HG03432 (cell line): ENCODE measurements at regions not wholly inside any gene's neighbourhood (a gene's known extent, or its start where the extent isn't known, plus 50 kb on each side); places are given as distances from the start of the nearest gene placed in this dataset.

Source experiments
- ATAC-seq: cut with Tn5 transposase; IDR thresholded peaks from one replicate; pipeline ENCODE4 v1.9.1; 2021; ENCODE audit warnings: mild to moderate bottlenecking, moderate library complexity; ENCODE audit not compliant: unreplicated experiment

DNA sequence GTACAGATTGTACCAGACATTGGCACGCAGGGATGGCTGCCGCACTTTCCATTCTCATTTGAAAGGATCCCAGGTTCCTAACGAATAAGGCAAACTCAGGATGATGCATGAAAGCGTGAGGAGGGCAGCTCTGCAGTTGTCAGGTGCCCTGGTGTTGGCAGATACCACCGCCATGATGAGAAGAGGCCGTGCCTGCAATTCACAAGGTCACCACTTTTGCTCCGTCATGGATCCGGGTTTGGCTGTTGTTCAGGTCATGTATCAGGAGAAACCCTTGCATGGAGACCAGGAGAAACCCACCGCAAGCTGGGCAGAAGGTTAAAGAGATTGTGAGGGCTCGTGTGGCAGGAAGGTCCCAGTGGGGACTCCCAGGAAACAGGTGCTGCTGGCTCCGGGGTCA, 233.2 kb downstream of the KLF6 start:
- no peak for ATAC-seq

DNA sequence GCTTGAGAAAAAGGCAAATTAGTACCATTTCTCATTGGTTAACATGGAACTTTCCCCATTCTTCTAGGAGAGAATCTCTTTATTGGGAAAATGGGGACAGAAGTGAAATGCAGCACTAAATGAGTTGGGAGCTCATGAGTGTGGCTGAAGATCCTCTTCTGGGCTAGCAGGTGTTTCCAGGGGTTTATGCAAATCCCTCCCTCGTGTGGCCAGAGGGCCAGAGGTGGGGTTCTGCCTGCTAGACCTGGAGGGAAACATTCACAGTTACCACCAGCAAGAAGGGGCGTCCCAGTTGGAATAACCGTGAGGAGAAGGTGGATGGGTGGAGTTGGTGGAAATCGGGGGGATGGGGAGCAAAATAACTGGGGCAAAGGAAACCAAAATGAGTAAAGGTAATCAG, 235.9 kb downstream of the KLF6 start:
- ATAC-seq, result no peak

DNA sequence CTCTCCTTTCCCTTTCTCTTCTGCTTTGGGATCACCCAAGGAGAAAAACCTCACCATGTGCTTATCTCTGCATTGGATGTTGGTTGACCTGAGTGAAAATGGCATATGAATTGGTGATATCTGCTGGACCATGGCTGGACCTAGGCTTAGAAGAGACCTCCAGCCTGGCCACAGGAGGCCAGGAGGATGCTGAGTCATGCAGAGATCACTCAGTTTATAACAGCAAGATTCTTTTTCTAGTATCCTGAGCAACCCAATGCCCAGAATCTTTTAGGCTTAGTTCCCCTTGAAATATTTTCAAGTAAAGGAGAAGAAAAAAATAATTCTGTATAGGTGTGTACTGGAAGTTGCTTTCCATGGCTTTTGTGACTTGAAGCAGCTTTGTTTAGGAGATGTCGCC, 236.3 kb downstream of the KLF6 start:
- ATAC-seq, result no peak

DNA sequence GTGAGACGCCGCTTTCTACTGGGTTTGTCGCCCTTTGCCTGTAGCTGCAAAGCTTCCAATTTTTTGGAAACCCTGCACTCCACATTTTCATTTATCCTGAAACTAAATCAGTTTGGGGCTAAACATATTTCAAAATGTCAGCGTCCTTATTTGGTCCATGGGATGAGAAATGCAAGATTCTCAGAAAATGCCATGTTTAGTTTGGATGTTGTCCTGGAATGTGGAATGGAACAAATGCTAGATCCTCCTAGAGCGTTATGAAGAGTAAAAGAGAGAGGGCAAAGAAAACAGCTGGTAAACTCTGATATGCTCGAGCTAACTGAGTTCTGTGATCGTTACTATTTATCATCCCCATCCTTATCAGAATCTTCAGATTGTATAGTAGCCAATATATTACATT, 236.9 kb downstream of the KLF6 start:
- ATAC-seq, result no peak

DNA sequence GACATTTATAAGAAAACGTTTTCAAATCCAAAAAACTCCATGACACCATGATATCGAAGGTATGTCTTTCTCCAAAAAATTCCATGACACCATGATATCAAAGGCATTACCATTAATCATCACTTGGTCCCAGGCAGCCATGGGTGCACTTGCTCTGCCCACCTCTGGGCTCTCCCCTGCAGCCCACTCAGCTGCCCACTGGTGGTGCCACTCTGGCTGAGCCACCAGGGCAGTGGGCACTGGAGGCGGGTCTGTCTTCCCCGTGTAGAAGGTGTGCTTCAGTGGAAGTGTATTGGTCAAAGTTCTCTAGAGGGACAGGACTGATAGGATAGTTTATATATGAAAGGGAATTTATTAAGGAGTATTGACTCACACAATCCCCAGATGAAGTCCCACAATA, 240.4 kb downstream of the KLF6 start:
- ATAC-seq, result no peak

DNA sequence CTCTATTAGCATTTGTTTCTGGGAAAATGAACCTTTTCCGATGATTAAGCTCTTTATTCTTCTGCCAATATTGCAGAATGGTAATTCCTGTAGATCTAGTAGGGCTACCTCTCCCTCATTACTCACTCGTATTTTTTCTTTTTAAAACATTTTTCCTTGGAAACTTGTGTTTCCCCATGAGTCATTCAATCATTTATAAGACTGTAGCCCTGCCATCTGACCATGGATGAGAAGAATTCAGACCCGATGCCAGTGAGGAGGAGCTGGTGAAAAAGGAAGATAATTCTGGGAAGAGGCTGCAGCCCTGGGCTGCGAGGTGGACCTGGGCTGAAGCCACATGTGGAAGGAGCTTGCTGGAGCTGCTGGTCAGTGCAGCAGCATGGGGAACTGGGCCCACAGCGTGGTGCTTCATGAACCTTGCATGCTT, 242.8 kb downstream of the KLF6 start:
- no peak for ATAC-seq

DNA sequence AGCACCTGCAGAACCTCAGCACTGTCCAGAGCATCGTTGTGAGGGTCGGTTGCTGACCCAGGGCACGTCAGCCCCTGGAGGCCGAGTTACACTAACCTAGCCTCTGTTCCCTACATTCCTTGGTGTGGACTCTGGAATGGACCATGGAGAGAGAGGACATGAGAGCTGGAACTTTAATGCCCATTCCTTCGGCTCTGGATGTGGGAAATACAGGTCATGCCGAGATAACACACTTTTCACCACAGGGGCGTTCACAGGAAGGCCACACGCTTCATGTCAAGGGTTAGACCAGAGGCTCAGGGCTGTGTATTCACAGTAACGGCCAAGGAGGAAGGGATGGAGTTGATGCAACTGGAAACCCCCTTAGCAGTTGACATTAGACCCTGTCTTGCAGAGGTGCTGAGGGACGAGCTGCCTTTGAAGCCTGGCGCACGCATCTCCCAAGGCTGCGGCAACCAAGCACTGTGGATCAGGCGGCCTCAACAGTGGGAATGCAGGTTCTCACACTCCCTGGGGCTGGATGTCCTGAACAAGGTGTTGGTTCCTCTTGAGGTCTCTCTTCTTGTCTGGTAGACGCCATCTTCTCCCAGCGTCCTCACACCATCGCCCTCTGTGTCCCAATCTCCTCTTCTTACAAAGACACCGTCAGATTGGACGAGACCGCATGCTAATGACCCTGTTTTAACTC, 245.2 kb downstream of the KLF6 start:
- ATAC-seq, result no peak

DNA sequence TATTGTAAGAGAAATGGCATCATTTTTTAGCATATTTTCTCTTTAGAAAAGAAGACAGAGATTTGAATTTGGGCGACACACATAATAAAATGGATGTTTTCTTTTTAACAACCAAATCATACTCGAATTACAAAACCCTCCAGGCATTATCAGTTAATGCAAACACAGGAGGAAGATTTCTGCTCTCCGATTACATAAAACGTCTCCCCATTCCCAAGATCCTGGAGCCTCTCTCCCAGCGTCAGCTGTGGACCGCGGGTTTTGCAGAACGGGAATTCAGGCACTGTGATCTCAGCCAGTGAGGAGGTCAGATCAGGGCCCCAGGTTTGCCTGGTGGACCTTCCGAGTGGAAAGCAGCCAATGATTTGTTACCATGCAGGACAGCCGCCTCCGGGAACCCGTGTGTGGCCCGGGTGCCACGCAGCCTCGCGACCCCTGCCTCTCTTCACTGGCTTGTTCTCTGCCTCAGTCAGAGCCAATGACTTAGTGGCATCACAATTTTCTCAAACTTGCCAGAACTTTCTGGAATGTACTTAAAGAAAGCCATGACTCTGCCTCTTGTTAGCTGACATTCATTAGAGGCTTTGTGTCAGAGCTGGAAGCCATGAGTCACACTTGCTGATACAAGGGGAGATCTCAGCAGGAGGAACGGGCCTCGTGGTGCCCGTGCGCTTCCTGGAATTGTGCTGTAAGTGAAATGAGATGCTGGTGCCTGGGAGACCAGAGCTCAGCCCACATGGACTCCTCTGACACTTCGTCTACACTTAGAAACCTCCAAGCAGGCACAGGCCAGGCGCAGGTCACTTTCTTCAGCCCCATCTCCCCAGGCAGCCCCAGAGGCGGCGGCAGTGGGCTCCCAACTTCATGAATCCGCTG, 246.1 kb downstream of the KLF6 start:
- ATAC-seq, result no peak

DNA sequence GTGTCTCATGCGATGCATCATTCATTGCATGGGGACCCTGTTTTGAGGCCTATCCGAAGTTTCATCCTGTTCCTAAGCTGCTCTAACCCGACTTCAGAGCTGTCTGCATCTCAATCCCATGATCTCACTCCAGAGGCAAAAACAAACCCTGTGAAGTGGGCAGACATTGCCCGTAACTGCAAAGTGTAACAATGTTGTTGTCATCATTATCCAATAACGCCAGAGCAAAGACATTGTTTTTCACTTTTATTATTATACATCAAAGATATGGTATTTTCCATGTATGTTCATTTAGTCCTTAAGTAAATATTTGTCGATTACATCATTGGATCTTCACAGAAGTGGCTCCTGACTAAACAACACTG, 246.7 kb downstream of the KLF6 start:
- ATAC-seq, result no peak

DNA sequence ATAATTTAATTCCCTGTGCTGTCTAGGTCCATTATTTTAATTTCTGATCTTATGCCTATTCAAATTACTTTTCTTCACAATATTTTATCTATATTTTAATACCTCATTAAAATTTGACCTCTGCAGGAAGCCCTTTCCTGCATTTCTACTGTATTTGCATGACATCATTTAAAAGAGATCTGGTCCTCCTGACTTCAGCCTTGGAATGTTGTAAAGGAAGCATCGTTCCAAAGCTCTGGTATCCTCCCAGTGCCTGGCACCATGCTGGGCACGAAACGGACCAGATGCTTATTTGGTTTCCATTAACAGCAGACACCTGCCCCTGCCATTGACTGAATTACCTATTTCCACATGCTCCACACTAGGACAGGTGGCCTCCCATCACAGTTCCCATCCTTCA, 247.5 kb downstream of the KLF6 start:
- no peak for ATAC-seq

DNA sequence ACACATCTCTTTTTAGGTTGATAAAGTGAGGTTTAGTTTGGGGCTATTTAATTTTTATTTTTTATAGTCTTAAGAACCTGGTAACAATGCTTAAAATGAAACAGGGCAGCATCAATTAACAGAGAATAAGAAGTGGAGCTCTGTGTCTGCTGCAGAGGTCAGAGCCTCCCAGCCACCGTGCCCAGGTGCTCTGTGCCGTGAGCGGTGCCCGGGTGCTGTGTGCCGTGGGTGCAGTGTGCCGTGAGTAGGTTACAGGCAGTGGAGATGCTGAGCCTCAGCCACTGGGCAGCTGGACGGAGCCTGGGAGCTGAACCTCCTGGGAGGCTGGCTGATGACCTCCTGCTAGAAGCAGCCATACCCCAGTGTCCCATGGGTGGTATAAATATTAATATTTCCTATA, 250.0 kb downstream of the KLF6 start:
- no peak for ATAC-seq

DNA sequence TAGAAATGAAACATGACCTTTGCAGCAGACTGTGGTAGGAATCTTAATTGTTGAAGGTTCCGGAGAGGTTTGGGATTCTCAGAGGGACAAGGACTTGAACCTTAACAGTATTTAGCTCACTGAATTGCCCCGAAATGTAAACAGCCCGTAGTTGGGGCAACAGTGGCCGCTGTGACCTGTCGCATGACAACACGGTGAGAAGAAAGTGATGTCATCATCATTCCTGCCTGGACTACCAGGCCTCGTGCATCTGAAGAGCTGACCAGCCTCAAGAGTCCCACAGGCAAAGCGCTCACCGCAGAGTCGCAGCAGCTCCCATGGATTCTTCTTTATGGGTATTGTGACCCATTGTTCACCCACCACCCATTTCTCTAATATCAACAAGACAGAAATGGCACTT, 250.6 kb downstream of the KLF6 start:
- no peak for ATAC-seq

DNA sequence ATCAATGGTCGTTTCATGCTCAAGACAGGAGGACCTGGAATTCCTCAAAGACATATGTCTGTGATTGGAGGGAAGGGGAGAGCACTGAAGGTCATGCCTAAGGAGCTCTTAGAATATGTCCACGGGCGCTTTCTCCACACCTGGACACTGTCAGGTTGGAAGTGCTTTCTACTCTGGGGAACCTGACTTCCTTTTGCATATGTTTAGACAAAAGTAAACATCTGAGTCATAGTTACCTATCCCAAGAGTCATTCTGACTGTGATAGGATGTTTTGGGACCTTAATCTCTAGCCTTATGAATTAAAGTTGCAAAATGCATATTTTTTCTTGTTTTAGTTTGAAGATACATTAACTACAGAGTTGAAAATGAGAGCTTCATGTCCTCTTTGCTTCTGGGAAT, 251.7 kb downstream of the KLF6 start:
- no peak for ATAC-seq

DNA sequence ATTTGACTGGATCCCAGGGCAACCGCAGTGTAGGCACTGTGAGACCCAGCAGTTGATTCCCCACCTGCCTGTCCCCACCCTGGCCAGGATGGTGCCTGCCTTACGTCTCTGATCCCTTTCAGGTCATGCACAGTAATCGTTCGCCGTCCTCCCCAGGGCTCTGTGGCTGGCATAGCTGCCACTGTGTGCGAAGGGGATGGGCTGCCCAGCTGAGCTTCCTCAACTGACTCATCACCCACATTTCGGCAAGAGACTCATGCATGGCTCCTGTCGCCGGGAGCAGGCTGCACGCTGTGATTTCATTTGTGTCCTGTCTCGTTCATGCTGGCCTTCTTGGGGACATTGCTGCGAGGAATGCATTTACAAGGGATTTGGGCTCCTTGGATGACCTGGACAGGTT, 252.4 kb downstream of the KLF6 start:
- no peak for ATAC-seq

DNA sequence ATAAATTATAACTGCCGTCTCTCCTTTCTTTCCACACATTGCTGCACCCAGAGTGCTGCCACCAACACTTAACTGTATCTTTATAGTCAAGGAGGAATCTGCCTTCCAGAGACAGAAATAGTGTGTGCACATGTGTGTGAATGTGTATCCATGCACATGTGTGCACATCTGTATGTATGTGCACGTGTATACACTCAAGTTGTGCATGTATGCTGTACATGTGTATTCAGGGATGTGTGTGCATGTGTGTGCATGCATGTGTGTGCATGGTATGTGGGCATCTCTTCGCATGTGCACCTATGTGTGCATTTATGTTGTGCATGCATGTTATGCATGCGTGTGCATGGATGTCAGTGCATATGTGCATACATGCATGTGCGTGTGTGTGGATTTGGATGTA, 253.3 kb downstream of the KLF6 start:
- no peak for ATAC-seq

DNA sequence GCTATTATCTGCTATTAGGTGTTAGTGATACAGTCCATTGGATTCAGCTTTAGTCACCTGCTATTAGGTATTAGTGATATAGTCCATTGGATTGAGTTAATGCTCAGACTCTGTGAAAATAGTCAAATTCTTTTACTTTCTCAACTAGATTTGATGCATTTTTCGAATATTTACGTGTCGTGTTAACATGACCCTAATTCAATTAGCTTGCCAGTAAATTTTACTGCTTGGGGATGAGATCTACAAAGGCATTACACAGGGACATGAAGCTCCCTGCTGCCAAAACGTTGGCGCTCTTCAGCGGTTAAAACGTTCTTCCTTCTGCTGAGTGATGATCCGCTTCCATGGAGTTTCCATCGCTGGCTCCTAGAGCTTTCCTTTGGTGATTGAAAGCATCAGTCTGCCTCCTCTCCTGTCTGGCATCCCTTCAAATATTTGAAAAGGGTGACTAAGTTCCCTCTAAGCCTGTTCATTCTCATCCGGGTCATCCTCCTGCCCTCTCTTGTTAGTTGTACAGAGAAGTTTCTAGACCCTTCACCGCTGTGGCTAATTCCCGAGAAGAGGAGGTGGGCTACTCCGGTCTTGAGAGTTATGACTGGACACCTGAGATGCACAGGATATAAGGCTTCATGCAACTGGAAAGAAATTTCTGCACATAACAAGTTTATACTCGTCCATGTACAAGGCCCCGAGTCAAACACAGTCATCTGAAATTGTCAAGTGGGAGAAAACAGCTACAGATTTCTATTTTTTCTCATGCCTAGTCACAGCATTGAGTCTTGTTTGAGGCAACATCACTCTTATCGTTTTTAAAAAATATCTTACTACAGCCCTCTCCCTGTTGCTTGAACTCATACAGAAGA, 254.0 kb downstream of the KLF6 start:
- ATAC-seq, result no peak

DNA sequence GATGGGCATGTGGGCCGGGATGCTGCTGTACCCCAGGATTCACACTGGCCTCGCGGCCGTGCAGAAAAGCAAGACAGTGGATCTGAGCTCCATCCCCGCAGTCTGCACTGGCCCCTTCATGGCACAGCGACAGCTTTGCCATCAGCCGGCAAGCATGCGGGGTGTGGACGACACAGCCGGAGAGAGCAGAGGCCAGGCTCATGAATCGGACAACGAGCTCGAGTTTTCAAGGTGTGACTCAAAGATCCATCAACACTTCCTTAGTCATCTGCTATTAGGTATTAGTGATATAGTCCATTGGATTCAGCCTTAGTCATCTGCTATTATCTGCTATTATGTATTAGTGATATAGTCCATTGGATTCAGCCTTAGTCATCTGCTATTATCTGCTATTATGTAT, 254.7 kb downstream of the KLF6 start:
- ATAC-seq, result no peak

DNA sequence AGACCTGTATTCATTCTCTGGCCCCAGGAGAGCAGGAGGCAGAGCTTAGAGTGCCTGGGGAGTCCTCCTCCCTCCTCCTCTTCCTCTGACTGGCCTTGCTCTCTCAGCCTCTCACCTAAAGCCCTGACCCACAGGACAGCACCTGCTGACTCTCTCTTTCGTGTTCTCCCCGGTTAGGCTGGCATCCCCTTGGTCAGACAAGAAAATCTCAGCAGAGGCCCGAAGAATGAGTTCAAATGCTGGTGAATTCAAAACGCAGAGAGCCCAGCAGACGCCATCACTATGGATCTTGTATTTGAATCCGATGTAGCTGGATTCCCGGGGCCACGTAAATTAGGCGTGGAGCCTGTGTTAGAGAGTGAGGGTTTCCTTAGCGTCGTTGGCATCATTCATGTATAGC, 255.3 kb downstream of the KLF6 start:
- ATAC-seq, result no peak

DNA sequence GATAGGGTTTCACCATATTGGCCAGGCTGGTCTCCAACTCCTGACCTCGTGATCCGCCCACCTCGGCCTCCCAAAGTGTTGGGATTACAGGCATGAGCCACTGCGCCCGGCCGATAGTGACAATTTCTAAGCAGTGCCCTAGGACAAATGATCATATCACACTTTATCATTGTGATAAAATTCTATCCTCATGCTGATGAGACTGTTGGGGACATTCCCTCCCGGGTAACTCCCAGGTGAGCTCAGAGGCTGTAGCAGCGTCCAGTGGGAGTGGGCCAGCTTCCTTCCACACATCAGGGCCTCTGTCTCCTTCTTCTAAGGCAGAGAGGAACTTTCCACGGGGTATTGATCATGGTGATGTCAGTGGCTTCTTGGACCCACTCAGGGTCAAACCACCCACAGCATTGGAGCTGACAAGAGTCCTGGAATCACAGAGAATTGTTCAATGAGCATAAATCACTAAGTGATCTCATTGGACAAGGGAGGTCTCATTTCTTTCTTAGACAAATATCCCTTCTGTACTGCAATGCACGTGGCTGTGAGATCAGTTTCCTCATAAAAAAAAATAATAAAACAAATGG, 256.1 kb downstream of the KLF6 start:
- no peak for ATAC-seq

DNA sequence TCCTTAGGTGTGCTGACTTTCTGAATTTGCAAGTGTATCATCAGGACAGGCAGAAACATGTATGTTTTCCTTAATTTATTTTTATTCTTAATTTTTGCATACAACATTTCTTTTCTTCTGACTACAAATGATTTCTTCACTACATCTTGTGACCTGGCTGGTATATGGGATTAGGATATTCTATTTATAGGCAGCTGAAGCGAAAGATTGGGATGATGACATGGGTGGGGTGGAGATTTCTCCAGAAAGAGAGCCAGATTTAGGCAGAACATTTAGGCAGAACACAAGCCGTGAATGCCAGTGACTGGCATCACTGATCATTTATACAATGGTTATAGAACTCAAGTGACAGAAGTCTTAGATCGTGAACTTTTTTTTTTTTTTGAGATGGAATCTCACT, 256.7 kb downstream of the KLF6 start:
- no peak for ATAC-seq

DNA sequence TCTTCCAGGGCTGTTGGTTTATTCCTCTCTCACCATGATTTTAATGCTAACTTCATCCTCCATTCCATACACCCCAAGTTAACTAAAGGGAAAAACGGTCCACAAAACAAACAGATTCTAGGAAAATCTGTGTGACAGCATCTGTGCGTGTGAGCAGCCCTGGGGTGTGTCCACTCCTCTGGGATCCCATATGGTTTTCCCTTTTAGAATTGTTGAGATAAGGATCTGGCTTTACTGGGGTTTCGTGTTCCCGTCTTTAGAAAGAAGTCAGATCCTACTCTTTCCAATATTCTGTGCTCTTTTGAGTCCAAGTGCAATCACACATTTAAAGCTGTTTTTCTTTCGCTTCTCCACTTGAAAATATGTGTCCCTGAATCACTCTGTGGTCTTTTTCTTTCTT, 257.1 kb downstream of the KLF6 start:
- no peak for ATAC-seq
